ENCODE measurements at regions not wholly inside any gene's neighbourhood (a gene's known extent, or its start where the extent isn't known, plus 50 kb on each side); places are given as distances from the start of the nearest gene placed in this dataset.

DNA sequence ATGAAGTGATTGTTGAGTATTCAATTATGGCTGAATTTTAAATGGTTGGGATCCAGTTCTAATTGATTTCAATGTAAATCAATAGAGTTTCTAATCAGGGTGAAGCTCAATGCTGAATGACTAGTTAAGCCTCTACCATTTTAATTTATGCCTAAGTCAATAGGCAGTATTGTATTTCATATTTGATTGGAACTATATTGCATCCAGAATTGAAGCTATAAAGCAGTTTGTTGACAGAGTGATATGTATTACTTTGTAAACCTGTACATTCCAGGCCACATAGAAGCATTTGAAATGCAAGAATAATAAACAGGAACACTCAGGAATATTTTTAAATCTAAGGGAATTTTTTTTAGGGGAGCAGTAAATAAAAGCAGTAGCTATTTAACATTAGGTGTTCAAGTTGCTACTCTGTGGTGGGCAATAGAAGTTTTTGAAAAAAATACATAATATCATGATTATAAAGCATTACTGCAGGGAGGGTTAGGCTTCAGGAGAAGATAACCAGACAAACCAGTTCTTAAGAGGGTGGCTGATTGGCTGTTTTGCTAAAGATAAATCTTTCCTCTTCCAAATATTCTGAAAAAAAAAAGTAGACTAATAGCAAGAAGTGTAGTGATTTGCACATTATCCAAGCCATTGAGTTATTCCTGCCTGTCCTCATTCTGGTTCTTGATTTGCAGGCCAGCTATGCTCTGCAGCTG, 492.0 kb upstream of the MEF2C start:
- TF ChIP-seq, protein P1, sequence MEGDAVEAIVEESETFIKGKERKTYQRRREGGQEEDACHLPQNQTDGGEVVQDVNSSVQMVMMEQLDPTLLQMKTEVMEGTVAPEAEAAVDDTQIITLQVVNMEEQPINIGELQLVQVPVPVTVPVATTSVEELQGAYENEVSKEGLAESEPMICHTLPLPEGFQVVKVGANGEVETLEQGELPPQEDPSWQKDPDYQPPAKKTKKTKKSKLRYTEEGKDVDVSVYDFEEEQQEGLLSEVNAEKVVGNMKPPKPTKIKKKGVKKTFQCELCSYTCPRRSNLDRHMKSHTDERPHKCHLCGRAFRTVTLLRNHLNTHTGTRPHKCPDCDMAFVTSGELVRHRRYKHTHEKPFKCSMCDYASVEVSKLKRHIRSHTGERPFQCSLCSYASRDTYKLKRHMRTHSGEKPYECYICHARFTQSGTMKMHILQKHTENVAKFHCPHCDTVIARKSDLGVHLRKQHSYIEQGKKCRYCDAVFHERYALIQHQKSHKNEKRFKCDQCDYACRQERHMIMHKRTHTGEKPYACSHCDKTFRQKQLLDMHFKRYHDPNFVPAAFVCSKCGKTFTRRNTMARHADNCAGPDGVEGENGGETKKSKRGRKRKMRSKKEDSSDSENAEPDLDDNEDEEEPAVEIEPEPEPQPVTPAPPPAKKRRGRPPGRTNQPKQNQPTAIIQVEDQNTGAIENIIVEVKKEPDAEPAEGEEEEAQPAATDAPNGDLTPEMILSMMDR (IDR thresholded peaks at IDR 0.05; ENCODE audit: borderline replicate concordance, extremely low read depth, insufficient read depth): no peak
- Histone ChIP-seq H3K9ac (ENCODE audit: low read length in 3 of 3) (no peak overlapping the region), H3K9me3 (ENCODE audit: control insufficient read depth in 2 of 3, insufficient read depth in 1 of 3, low read length in 3 of 3) (no peaks in the 10 kb centered on the region), H3K27ac (ENCODE audit: low read depth in 2 of 2, low read length in 2 of 2) (no peak overlapping the region), H3K36me3 (ENCODE audit: control insufficient read depth in 2 of 3, insufficient read depth in 3 of 3, low read length in 3 of 3) (no peaks in the 10 kb centered on the region), H3K4me1 (ENCODE audit: control insufficient read depth in 2 of 3, insufficient read depth in 2 of 3, low read depth in 1 of 3, low read length in 3 of 3) (no peaks in the 10 kb centered on the region), H3K4me3 (ENCODE audit: low read length in 3 of 3) (no peak overlapping the region), H3K27me3 (ENCODE audit: control insufficient read depth, insufficient read depth, low read length) (no peaks in the 10 kb centered on the region)
- DNase-seq: no peak
- intact Hi-C loops (cut with DNase I): no loop called here
- FAIRE-seq: no peak

DNA sequence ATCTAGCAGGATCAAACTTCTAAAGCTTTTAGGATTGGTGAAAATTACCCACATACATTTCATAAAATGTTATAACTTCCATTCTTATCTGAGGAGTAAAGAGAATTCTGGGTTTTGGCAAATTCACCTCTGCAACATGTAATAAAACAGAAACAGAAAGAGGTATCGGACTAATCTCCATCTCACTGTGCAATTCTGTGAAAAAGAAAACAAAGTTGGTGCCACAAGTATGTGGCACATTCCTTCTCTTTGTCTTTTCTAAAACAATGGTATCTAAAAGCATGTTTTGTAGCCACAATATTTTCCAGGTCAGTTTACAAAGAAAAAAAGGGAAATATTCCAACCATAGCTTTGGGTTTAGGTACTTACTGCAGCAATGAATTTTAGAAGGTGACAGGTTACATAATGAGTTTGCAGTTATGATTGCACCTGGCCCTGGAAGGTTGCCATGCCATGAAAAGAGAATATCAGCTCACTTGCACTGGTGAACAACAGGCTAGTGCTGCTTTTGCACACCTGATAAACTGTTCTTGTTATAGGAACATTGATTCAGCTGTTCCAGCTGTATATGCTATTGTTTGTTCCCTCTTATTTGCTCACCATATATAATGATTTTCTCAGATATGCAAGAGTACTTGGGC, 491.3 kb upstream of the MEF2C start:
- H3K9ac ChIP-seq (ENCODE audit: low read length in 3 of 3): no peak overlapping the region
- no peaks in the 10 kb centered on the region for H3K4me1 ChIP-seq (ENCODE audit: control insufficient read depth in 2 of 3, insufficient read depth in 2 of 3, low read depth in 1 of 3, low read length in 3 of 3)
- FAIRE-seq (no peak), DNase-seq (no peak)
- intact Hi-C loops (cut with DNase I): no loop called here
- no peak overlapping the region for H3K4me3 ChIP-seq (ENCODE audit: low read length in 3 of 3)
- no peak overlapping the region for H3K27ac ChIP-seq (ENCODE audit: low read depth in 2 of 2, low read length in 2 of 2)
- no peaks in the 10 kb centered on the region for H3K9me3 ChIP-seq (ENCODE audit: control insufficient read depth in 2 of 3, insufficient read depth in 1 of 3, low read length in 3 of 3)
- no peaks in the 10 kb centered on the region for H3K27me3 ChIP-seq (ENCODE audit: control insufficient read depth, insufficient read depth, low read length)
- no peaks in the 10 kb centered on the region for H3K36me3 ChIP-seq (ENCODE audit: control insufficient read depth in 2 of 3, insufficient read depth in 3 of 3, low read length in 3 of 3)
- TF ChIP-seq, protein P1 (IDR thresholded peaks at IDR 0.05; ENCODE audit: borderline replicate concordance, extremely low read depth, insufficient read depth): no peak

DNA sequence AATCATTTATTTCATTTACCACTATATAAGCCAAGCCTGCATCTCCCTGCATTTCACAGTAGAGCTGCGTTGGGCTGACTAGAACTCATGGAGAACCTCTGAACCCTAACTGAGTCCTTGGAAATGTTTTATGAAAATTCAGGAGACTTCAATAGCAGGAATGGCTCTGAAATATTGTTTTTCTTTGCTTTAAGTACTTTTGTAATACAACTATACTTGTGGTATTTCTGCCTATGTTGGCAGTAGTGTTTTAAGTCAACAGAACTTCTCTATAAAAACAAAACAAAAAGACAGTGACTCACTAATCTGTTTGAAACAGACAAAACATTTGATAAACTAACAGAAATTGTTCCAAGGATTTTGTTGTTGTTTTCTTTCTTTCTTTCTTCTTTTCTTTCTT, 489.2 kb upstream of the MEF2C start:
- Histone ChIP-seq H3K27ac (ENCODE audit: low read depth in 2 of 2, low read length in 2 of 2) (no peak overlapping the region), H3K36me3 (ENCODE audit: control insufficient read depth in 2 of 3, insufficient read depth in 3 of 3, low read length in 3 of 3) (no peaks in the 10 kb centered on the region), H3K9me3 (ENCODE audit: control insufficient read depth in 2 of 3, insufficient read depth in 1 of 3, low read length in 3 of 3) (no peaks in the 10 kb centered on the region), H3K27me3 (ENCODE audit: control insufficient read depth, insufficient read depth, low read length) (no peaks in the 10 kb centered on the region), H3K9ac (ENCODE audit: low read length in 3 of 3) (no peak overlapping the region), H3K4me3 (ENCODE audit: low read length in 3 of 3) (no peak overlapping the region), H3K4me1 (ENCODE audit: control insufficient read depth in 2 of 3, insufficient read depth in 2 of 3, low read depth in 1 of 3, low read length in 3 of 3) (no peaks in the 10 kb centered on the region)
- no peak for DNase-seq
- intact Hi-C loops (cut with DNase I): no loop called here
- TF ChIP-seq, protein P1 (IDR thresholded peaks at IDR 0.05; ENCODE audit: borderline replicate concordance, extremely low read depth, insufficient read depth): no peak
- no peak for FAIRE-seq
